H1 (cell line): ENCODE measurements at regions not wholly inside any gene's neighbourhood (a gene's known extent, or its start where the extent isn't known, plus 50 kb on each side); places are given as distances from the start of the nearest gene placed in this dataset.

Experiments
- SUZ12 ChIP-seq: fragments of 200-600 bp; sonication (generic); IDR thresholded peaks from 2 replicates; pipeline ENCODE4 v1.6.1; 2012; ENCODE audit warnings: mild to moderate bottlenecking, inconsistent platforms, low read length, moderate library complexity, mixed read lengths
- TF ChIP-seq, protein P1 (sequence below), 3 experiments: IDR thresholded peaks; 1 replicate in 2 of 3; 2 replicates in 1 of 3; pipeline versions ENCODE4 v1.5.1 to v1.6.1; 2011; ENCODE audit warnings: low read length in 3 of 3, mild to moderate bottlenecking in 3 of 3, inconsistent platforms in 2 of 3, low read depth in 1 of 3, moderate library complexity in 1 of 3; ENCODE audit not compliant: insufficient read depth in 1 of 3; ENCODE audit errors: control extremely low read depth in 1 of 3

DNA sequence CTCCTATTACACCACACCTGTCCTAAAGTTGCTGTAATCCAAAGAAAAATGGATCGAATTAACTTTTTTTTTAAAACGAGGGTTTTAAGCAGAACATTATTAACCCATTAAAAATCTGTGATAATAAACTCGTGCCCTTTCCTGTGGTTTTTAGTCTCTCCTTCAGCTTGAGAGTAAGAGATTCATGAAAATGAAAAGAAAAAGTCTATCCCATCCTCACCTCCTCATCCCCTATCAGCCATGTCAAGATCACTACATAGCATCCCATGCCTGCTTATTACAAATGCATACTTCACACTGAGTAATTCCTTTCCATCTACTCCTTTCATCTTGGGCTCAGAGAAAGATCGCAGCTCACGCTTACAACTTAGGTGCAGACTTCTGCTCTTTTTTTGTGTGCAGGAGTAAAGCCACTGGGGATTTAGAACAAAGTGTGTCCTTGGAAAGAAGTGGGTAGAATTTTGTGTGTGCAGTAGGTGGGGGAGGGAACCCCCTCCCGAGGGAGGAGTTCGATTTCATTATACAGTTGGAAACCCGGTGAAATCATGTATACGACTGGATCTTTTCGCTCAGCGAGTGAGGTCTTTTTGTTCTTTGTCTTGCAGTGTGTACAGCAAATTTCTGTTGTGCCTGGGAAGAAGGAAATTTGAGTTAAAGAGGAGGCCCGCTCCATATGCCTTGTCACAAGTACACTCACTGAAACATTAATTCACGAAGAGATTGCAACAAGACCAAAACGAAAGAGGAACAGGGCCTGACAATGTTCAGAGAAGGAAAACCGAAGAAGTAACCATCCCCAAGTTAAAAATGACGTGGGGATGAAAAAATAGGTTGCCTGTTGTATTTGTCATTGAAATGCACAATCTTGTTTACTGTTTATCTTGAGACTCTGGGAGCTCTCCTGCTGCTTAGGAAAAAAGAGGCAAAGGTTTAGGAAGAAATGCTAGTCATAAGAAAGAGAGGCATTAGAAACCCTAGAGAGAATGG lies 146.5 kb upstream of the ZNF217 start:
- no peak for TF ChIP-seq SUZ12
- TF ChIP-seq, protein P1, sequence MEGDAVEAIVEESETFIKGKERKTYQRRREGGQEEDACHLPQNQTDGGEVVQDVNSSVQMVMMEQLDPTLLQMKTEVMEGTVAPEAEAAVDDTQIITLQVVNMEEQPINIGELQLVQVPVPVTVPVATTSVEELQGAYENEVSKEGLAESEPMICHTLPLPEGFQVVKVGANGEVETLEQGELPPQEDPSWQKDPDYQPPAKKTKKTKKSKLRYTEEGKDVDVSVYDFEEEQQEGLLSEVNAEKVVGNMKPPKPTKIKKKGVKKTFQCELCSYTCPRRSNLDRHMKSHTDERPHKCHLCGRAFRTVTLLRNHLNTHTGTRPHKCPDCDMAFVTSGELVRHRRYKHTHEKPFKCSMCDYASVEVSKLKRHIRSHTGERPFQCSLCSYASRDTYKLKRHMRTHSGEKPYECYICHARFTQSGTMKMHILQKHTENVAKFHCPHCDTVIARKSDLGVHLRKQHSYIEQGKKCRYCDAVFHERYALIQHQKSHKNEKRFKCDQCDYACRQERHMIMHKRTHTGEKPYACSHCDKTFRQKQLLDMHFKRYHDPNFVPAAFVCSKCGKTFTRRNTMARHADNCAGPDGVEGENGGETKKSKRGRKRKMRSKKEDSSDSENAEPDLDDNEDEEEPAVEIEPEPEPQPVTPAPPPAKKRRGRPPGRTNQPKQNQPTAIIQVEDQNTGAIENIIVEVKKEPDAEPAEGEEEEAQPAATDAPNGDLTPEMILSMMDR (IDR thresholded peaks at IDR 0.05; ENCODE audit: control extremely low read depth in 1 of 3, insufficient read depth in 1 of 3, low read depth in 1 of 3, low read length in 3 of 3), result no peak
